SU-DHL-6 (cell line): ENCODE measurements at regions not wholly inside any gene's neighbourhood (a gene's known extent, or its start where the extent isn't known, plus 50 kb on each side); places are given as distances from the start of the nearest gene placed in this dataset.
"Not testable (repeated sequence)": the region's sequence is repeated elsewhere in the genome, so short reads cannot be mapped to it uniquely, and the experiment has no call there.

Experiments
- H2AFZ ChIP-seq: fragments of 200-600 bp; sonication (generic); 2 replicates; pipeline ENCODE4 v1.6.1; 2014; ENCODE audit warnings: low read depth, mild to moderate bottlenecking, moderate library complexity, mixed read lengths, antibody characterized with exemption, low read length; ENCODE audit not compliant: severe bottlenecking
- H3F3A ChIP-seq: fragments of 200-600 bp; shearing (Covaris generic); 2 replicates; pipeline ENCODE4 v1.6.0; 2016; ENCODE audit warnings: antibody characterized with exemption, mild to moderate bottlenecking; ENCODE audit not compliant: insufficient read depth
- H3K27ac ChIP-seq: fragments of 200-600 bp; sonication (generic); 2 replicates; pipeline ENCODE4 v1.5.1; 2016; ENCODE audit warnings: low read depth, mild to moderate bottlenecking, low read length, moderate library complexity, mixed read lengths
- H3K27me3 ChIP-seq: fragments of 200-600 bp; sonication (generic), shearing (Covaris generic); 2 replicates; pipeline ENCODE4 v1.6.0; 2014; ENCODE audit warnings: mild to moderate bottlenecking, low read length
- H3K36me3 ChIP-seq: fragments of 200-600 bp; sonication (generic); 2 replicates; pipeline ENCODE4 v1.6.1; 2014; ENCODE audit warnings: mild to moderate bottlenecking, low read length, mixed read lengths
- H3K4me2 ChIP-seq: fragments of 300-600, 200-600 bp; shearing (Covaris generic), sonication (generic); 2 replicates; pipeline ENCODE4 v1.6.0; 2014; ENCODE audit warnings: low read length, low read depth, mild to moderate bottlenecking; ENCODE audit not compliant: poor library complexity, severe bottlenecking
- H3K4me3 ChIP-seq: fragments of 200-600 bp; sonication (generic); 2 replicates; pipeline ENCODE4 v1.5.1; 2014; ENCODE audit warnings: antibody characterized with exemption, low read length, mild to moderate bottlenecking, mixed read lengths; ENCODE audit not compliant: insufficient read depth, poor library complexity, severe bottlenecking
- H3K79me2 ChIP-seq: fragments of 200-600 bp; sonication (generic); 2 replicates; pipeline ENCODE4 v1.6.1; 2014; ENCODE audit warnings: mild to moderate bottlenecking, low read length, moderate library complexity; ENCODE audit not compliant: insufficient read depth
- H3K9ac ChIP-seq: fragments of 200-600 bp; sonication (generic); 2 replicates; pipeline ENCODE4 v1.7.0; 2014; ENCODE audit warnings: mild to moderate bottlenecking, low read length
- H3K9me2 ChIP-seq: fragments of 200-600 bp; sonication (generic); replicated peaks from 2 replicates; pipeline ENCODE4 v1.6.1; 2014; ENCODE audit warnings: low read length; ENCODE audit not compliant: insufficient read depth
- H3K9me3 ChIP-seq: fragments of 200-600 bp; sonication (generic); 2 replicates; pipeline ENCODE4 v1.6.1; 2014; ENCODE audit warnings: low read length, mixed read lengths; ENCODE audit not compliant: insufficient read depth
- H4K20me1 ChIP-seq: fragments of 200-600 bp; sonication (generic); 2 replicates; pipeline ENCODE4 v1.6.1; 2014; ENCODE audit warnings: low read depth, mild to moderate bottlenecking, antibody characterized with exemption, low read length, moderate library complexity, mixed read lengths
- CTCF ChIP-seq: fragments of 200-600 bp; sonication (generic); IDR thresholded peaks from one replicate; pipeline ENCODE4 v1.5.1; 2017; ENCODE audit warnings: antibody characterized with exemption, mild to moderate bottlenecking, low read length, moderate library complexity; ENCODE audit not compliant: insufficient read depth, poor library complexity, severe bottlenecking
- EZH2phosphoT487 ChIP-seq: fragments of 200-600 bp; sonication (generic), shearing (Covaris generic); conservative IDR thresholded peaks from 2 replicates; pipeline ENCODE4 v1.6.1; 2018; ENCODE audit warnings: mild to moderate bottlenecking, antibody characterized with exemption, low read length, moderate library complexity, mixed read lengths

- H3K4me2 ChIP-seq, result no peak overlapping the region
- H3K9me3 ChIP-seq, result no peaks in the 10 kb centered on the region
- H3K27me3 ChIP-seq, result no peaks in the 10 kb centered on the region
- H3K36me3 ChIP-seq, result no peaks in the 10 kb centered on the region
- no peaks in the 10 kb centered on the region for H3K9me2 ChIP-seq
- H3K9ac ChIP-seq, result no peak overlapping the region
- no peak overlapping the region for H2AFZ ChIP-seq
- H3K4me3 ChIP-seq, result no peak overlapping the region
- no peaks in the 10 kb centered on the region for H3F3A ChIP-seq
- H3K27ac ChIP-seq, result no peak overlapping the region
- TF ChIP-seq CTCF (no peak), EZH2phosphoT487 (no peak)
- H3K79me2 ChIP-seq, result no peaks in the 10 kb centered on the region
- H4K20me1 ChIP-seq, result no peaks in the 10 kb centered on the region
These were observed 960.7 kb downstream of the SLC4A3 start for GRCh38 chr2:220588148-220588547.

GRCh38 chr2:220590476-220590875, 963.0 kb downstream of the SLC4A3 start:
- Histone ChIP-seq H3K9ac (no peak overlapping the region), H3K27me3 (no peaks in the 10 kb centered on the region), H3K36me3 (no peaks in the 10 kb centered on the region), H3K9me3 (no peaks in the 10 kb centered on the region), H3K4me2 (no peak overlapping the region), H3F3A (no peaks in the 10 kb centered on the region), H3K79me2 (no peaks in the 10 kb centered on the region), H3K4me3 (no peak overlapping the region), H3K9me2 (no peaks in the 10 kb centered on the region), H2AFZ (no peak overlapping the region), H3K27ac (no peak overlapping the region), H4K20me1 (no peaks in the 10 kb centered on the region)
- TF ChIP-seq CTCF (no peak), EZH2phosphoT487 (no peak)

- H3K9me2 ChIP-seq, result no peaks in the 10 kb centered on the region
- no peaks in the 10 kb centered on the region for H3K79me2 ChIP-seq
- TF ChIP-seq CTCF, result no peak
- no peaks in the 10 kb centered on the region for H4K20me1 ChIP-seq
- H2AFZ ChIP-seq, result no peak overlapping the region
- no peaks in the 10 kb centered on the region for H3F3A ChIP-seq
- H3K36me3 ChIP-seq, result no peaks in the 10 kb centered on the region
- H3K4me3 ChIP-seq, result no peak overlapping the region
- no peaks in the 10 kb centered on the region for H3K9me3 ChIP-seq
- no peak overlapping the region for H3K4me2 ChIP-seq
- no peaks in the 10 kb centered on the region for H3K27me3 ChIP-seq
- H3K9ac ChIP-seq, result no peak overlapping the region
- H3K27ac ChIP-seq, result no peak overlapping the region
These were observed 966.1 kb downstream of the SLC4A3 start for GRCh38 chr2:220593526-220593925.

GRCh38 chr2:220601674-220602073, 970.4 kb downstream of the EPHA4 start:
- H3K4me2 ChIP-seq, result no peak overlapping the region
- no peaks in the 10 kb centered on the region for H3K9me3 ChIP-seq
- no peaks in the 10 kb centered on the region for H3K36me3 ChIP-seq
- no peaks in the 10 kb centered on the region for H3K79me2 ChIP-seq
- no peaks in the 10 kb centered on the region for H3K27me3 ChIP-seq
- no peak overlapping the region for H2AFZ ChIP-seq
- no peak for TF ChIP-seq EZH2phosphoT487
- TF ChIP-seq CTCF, result no peak
- H4K20me1 ChIP-seq, result no peaks in the 10 kb centered on the region
- H3F3A ChIP-seq, result no peaks in the 10 kb centered on the region
- no peaks in the 10 kb centered on the region for H3K9me2 ChIP-seq
- no peak overlapping the region for H3K27ac ChIP-seq
- H3K4me3 ChIP-seq, result no peak overlapping the region
- no peak overlapping the region for H3K9ac ChIP-seq

- not testable (repeated sequence) for H3F3A ChIP-seq, H3K79me2 ChIP-seq, H3K27ac ChIP-seq, H3K27me3 ChIP-seq, H3K36me3 ChIP-seq, H3K9me2 ChIP-seq, H3K9ac ChIP-seq, H3K4me3 ChIP-seq, H4K20me1 ChIP-seq, H2AFZ ChIP-seq, H3K4me2 ChIP-seq, H3K9me3 ChIP-seq
These were observed 959.1 kb downstream of the EPHA4 start for GRCh38 chr2:220613004-220613403.
